Liver (tissue), 3 donors: ENCODE measurements at regions not wholly inside any gene's neighbourhood (a gene's known extent, or its start where the extent isn't known, plus 50 kb on each side); places are given as distances from the start of the nearest gene placed in this dataset.

ENCODE experiments used
- RAD21 ChIP-seq, 2 donors: IDR thresholded peaks; 2 replicates each; pipeline ENCODE4 v1.6.1; 2016; ENCODE audit warnings: antibody characterized with exemption in 2 of 2, mild to moderate bottlenecking in 2 of 2
- TF ChIP-seq, protein P1 (sequence below): fragments of 150-350 bp; IDR thresholded peaks from 2 replicates; pipeline ENCODE4 v1.5.1; 2017; ENCODE audit warnings: improper control_type of control experiment, low read depth, low read length; ENCODE audit not compliant: missing input control
- TF ChIP-seq, protein P2 (sequence below): IDR thresholded peaks from 2 replicates; pipeline ENCODE4 v1.6.1; 2016; ENCODE audit warnings: antibody characterized with exemption
- donor health status: healthy.
- donor health status: healthy.

DNA sequence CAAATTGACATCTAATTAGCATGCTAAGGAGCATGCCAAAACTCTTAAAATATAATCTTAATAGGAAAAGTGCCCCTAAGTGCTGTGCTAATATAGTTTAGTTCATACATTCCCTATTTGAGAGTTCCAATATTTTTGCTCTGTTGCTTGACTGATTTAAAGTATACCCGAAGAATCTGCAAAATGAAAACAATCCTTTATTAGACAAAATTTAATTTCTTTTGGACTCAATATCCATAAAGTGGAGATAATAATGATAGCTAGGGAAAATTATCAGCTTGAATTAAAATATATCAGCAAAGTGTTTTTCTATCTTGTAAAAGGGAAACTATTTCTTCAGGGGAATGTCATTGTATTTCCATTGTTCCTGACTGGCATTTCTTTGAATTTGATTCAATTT is 196.0 kb upstream of the NPY2R start:
- TF ChIP-seq, protein P1, sequence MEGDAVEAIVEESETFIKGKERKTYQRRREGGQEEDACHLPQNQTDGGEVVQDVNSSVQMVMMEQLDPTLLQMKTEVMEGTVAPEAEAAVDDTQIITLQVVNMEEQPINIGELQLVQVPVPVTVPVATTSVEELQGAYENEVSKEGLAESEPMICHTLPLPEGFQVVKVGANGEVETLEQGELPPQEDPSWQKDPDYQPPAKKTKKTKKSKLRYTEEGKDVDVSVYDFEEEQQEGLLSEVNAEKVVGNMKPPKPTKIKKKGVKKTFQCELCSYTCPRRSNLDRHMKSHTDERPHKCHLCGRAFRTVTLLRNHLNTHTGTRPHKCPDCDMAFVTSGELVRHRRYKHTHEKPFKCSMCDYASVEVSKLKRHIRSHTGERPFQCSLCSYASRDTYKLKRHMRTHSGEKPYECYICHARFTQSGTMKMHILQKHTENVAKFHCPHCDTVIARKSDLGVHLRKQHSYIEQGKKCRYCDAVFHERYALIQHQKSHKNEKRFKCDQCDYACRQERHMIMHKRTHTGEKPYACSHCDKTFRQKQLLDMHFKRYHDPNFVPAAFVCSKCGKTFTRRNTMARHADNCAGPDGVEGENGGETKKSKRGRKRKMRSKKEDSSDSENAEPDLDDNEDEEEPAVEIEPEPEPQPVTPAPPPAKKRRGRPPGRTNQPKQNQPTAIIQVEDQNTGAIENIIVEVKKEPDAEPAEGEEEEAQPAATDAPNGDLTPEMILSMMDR, result no peak
- TF ChIP-seq, protein P2, sequence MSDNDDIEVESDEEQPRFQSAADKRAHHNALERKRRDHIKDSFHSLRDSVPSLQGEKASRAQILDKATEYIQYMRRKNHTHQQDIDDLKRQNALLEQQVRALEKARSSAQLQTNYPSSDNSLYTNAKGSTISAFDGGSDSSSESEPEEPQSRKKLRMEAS, result no peak
- no peak for TF ChIP-seq RAD21 (IDR thresholded peaks at IDR 0.05)
